Keratinocyte (primary cell): ENCODE measurements at regions not wholly inside any gene's neighbourhood (a gene's known extent, or its start where the extent isn't known, plus 50 kb on each side); places are given as distances from the start of the nearest gene placed in this dataset.

Experiments
- DNase-seq: peaks from one replicate; pipeline ENCODE4 v3.0.0-alpha.2; 2011; ENCODE audit warnings: low read depth, missing footprints, low spot score
- FAIRE-seq: peaks from 2 replicates; lab custom pipeline; 2011; peaks lifted over from hg19 to GRCh38; lab: Jason Lieb, UNC
- H2AFZ ChIP-seq: 2 replicates; pipeline ENCODE4 v1.6.0; 2012; ENCODE audit warnings: low read length, control low read depth, inconsistent platforms; ENCODE audit not compliant: control insufficient read depth
- H3K27ac ChIP-seq: 2 replicates; pipeline ENCODE4 v1.5.1; 2011; ENCODE audit warnings: low read length; ENCODE audit not compliant: control insufficient read depth, insufficient read depth
- H3K27me3 ChIP-seq: 3 replicates; pipeline ENCODE4 v1.6.0; 2011; ENCODE audit warnings: low read length; ENCODE audit not compliant: control insufficient read depth, insufficient read depth; ENCODE audit errors: extremely low read depth
- H3K36me3 ChIP-seq, 2 experiments: 2 replicates in 1 of 2; 3 replicates in 1 of 2; pipeline ENCODE4 v1.5.1; 2011; ENCODE audit warnings: low read length in 2 of 2, mild to moderate bottlenecking in 1 of 2; ENCODE audit not compliant: control insufficient read depth in 2 of 2, insufficient read depth in 2 of 2; ENCODE audit errors: extremely low read depth in 1 of 2
- H3K4me1 ChIP-seq: 3 replicates; pipeline ENCODE4 v1.5.1; 2011; ENCODE audit warnings: low read length; ENCODE audit not compliant: control insufficient read depth, insufficient read depth; ENCODE audit errors: extremely low read depth
- H3K4me2 ChIP-seq: 3 replicates; pipeline ENCODE4 v1.6.0; 2011; ENCODE audit warnings: low read depth, low read length; ENCODE audit not compliant: control insufficient read depth, insufficient read depth; ENCODE audit errors: extremely low read depth
- H3K4me3 ChIP-seq, 3 experiments: fragments of 200-600 bp in 1 of 3; sonication (generic) in 1 of 3; 2 replicates in 2 of 3; 3 replicates in 1 of 3; pipeline ENCODE4 v1.5.1; 2011 to 2016; ENCODE audit warnings: low read length in 3 of 3, mild to moderate bottlenecking in 3 of 3, control low read depth in 2 of 3, inconsistent platforms in 1 of 3, low read depth in 1 of 3, mixed read lengths in 1 of 3, mixed run types in 1 of 3, moderate library complexity in 1 of 3; ENCODE audit not compliant: control insufficient read depth in 2 of 3, insufficient read depth in 2 of 3; ENCODE audit errors: extremely low read depth in 1 of 3
- H3K79me2 ChIP-seq: 2 replicates; pipeline ENCODE4 v1.6.0; 2012; ENCODE audit warnings: low read length; ENCODE audit not compliant: control insufficient read depth, insufficient read depth
- H3K9ac ChIP-seq: 3 replicates; pipeline ENCODE4 v1.6.0; 2011; ENCODE audit warnings: low read length; ENCODE audit not compliant: control insufficient read depth, insufficient read depth; ENCODE audit errors: extremely low read depth
- H3K9me1 ChIP-seq: 3 replicates; pipeline ENCODE4 v1.6.0; 2011; ENCODE audit warnings: low read length; ENCODE audit not compliant: control insufficient read depth, insufficient read depth; ENCODE audit errors: extremely low read depth
- H3K9me3 ChIP-seq: 2 replicates; pipeline ENCODE4 v1.5.1; 2012; ENCODE audit warnings: low read depth, low read length; ENCODE audit not compliant: control insufficient read depth
- H4K20me1 ChIP-seq: 3 replicates; pipeline ENCODE4 v1.6.0; 2011; ENCODE audit warnings: low read length; ENCODE audit not compliant: control insufficient read depth, insufficient read depth; ENCODE audit errors: extremely low read depth
- EZH2 ChIP-seq: IDR thresholded peaks from one replicate; pipeline ENCODE4 v1.6.1; 2012; ENCODE audit warnings: inconsistent platforms, mild to moderate bottlenecking, low read length, moderate library complexity
- dilution Hi-C: fragments of 300-500 bp; cut with MboI; formaldehyde crosslinking; loops from one replicate; pipeline ENCODE4 v1.7.0; 2020; ENCODE audit warnings: low sequenced_read_pairs; ENCODE audit not compliant: extremely low pct_ligation_motif_present
- TF ChIP-seq, protein P1 (sequence below), 3 experiments: IDR thresholded peaks in 1 of 3; conservative IDR thresholded peaks in 1 of 3; optimal IDR thresholded peaks in 1 of 3; 2 replicates in 2 of 3; 3 replicates in 1 of 3; pipeline versions ENCODE3 to v1.5.1; 2011; ENCODE audit warnings: low read length in 3 of 3, mild to moderate bottlenecking in 3 of 3, moderate library complexity in 2 of 3, control low read depth in 1 of 3, inconsistent platforms in 1 of 3; ENCODE audit not compliant: insufficient read depth in 2 of 3; ENCODE audit errors: extremely low read depth in 1 of 3

DNA sequence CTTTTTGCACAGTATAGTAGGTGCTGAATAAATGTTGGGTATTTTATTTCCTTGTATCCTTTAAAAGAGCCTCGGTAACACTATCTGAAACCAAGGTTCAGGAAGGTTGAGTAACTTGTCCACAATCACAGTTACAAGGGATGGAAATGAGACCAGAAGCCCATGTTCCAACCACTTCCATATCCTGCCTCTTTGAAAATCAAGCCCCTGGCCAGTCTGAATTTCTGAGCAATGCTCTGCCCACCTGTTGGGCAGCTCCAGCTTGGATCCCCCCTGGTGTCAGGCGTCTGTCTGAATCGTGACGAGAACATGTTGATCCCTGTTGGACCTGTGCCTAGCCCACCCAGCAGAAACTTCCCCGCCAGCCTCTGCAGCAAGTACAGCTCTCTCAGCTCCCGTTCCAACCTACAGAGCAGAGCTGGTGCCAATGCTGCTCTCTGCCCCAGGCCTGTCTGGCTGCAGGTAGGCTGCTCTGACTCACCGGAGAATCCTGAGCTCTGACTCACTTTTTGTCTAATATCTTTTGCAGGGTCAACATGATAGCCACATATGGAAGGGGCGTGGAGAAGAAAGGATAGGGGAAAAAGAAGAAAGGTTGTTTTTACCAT, 595.5 kb downstream of the INHBA start:
- Histone ChIP-seq H3K4me2 (peak overlapping the region; percentile 80), H4K20me1 (no peaks in the 10 kb centered on the region), H3K27ac (peak overlapping the region; percentile 99), H3K9me1 (no peaks in the 10 kb centered on the region), H3K36me3 (no peaks in the 10 kb centered on the region), H2AFZ (no peak overlapping the region), H3K9me3 (no peaks in the 10 kb centered on the region), H3K27me3 (no peaks in the 10 kb centered on the region), H3K79me2 (no peaks in the 10 kb centered on the region), H3K4me1 (peaks cover 56% of the 10 kb centered on the region), H3K9ac (peak overlapping the region; percentile 86), H3K4me3 (peak overlapping the region in 2 of 3 experiments; percentile 16 to 61)
- DNase-seq (peak; percentile 98), FAIRE-seq (peak; percentile 92)
- dilution Hi-C loops: no loop called here
- TF ChIP-seq, protein P1, sequence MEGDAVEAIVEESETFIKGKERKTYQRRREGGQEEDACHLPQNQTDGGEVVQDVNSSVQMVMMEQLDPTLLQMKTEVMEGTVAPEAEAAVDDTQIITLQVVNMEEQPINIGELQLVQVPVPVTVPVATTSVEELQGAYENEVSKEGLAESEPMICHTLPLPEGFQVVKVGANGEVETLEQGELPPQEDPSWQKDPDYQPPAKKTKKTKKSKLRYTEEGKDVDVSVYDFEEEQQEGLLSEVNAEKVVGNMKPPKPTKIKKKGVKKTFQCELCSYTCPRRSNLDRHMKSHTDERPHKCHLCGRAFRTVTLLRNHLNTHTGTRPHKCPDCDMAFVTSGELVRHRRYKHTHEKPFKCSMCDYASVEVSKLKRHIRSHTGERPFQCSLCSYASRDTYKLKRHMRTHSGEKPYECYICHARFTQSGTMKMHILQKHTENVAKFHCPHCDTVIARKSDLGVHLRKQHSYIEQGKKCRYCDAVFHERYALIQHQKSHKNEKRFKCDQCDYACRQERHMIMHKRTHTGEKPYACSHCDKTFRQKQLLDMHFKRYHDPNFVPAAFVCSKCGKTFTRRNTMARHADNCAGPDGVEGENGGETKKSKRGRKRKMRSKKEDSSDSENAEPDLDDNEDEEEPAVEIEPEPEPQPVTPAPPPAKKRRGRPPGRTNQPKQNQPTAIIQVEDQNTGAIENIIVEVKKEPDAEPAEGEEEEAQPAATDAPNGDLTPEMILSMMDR (optimal IDR thresholded peaks at IDR 0.05 in 1 of 3, IDR thresholded peaks at IDR 0.05 in 1 of 3, conservative IDR thresholded peaks at IDR 0.05 in 1 of 3; ENCODE audit: extremely low read depth in 1 of 3, insufficient read depth in 2 of 3, low read length in 3 of 3): no peak
- TF ChIP-seq EZH2: no peak

DNA sequence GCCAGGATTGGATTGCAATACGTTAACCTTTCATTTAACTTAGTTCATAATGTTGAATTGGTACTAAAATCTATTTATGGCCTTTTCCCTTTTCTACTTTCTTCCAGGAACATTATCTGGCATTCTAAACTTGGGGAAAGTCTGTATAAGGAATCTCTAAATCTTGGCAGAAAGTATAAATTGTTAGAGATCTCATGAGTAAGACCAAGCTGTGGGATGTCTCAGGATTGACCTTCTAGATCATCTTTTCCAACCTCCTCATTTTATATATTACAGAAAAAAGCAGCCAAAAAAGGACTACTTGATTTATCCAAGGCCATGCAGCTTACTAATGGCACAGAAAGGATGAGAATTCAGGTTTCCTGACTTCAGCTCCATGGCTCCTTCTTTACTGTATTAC, 598.3 kb downstream of the INHBA start:
- Histone ChIP-seq H3K9me3 (no peaks in the 10 kb centered on the region), H3K4me2 (no peak overlapping the region), H4K20me1 (no peaks in the 10 kb centered on the region), H3K4me1 (peaks cover 45% of the 10 kb centered on the region), H3K79me2 (no peaks in the 10 kb centered on the region), H3K27ac (peak overlapping the region; percentile 76), H3K27me3 (no peaks in the 10 kb centered on the region), H2AFZ (no peak overlapping the region), H3K4me3 (no peak overlapping the region), H3K9me1 (no peaks in the 10 kb centered on the region), H3K36me3 (no peaks in the 10 kb centered on the region), H3K9ac (no peak overlapping the region)
- no peak for DNase-seq
- no peak for TF ChIP-seq EZH2
- TF ChIP-seq, protein P1 (optimal IDR thresholded peaks at IDR 0.05 in 1 of 3, IDR thresholded peaks at IDR 0.05 in 1 of 3, conservative IDR thresholded peaks at IDR 0.05 in 1 of 3; ENCODE audit: extremely low read depth in 1 of 3, insufficient read depth in 2 of 3, low read length in 3 of 3): no peak
- dilution Hi-C loops: no loop called here
- FAIRE-seq: no peak
